NCI-H774 (cell line): ENCODE measurements at regions not wholly inside any gene's neighbourhood (a gene's known extent, or its start where the extent isn't known, plus 50 kb on each side); places are given as distances from the start of the nearest gene placed in this dataset.
A peak's percentile ranks its signal among the peaks of the same experiment; 100 is the strongest.
"Not testable (repeated sequence)": the region's sequence is repeated elsewhere in the genome, so short reads cannot be mapped to it uniquely, and the experiment has no call there.

Experiments used
- DNase-seq: peaks from one replicate; lab custom pipeline; 2025; lab: John Stamatoyannopoulos, UW

DNA sequence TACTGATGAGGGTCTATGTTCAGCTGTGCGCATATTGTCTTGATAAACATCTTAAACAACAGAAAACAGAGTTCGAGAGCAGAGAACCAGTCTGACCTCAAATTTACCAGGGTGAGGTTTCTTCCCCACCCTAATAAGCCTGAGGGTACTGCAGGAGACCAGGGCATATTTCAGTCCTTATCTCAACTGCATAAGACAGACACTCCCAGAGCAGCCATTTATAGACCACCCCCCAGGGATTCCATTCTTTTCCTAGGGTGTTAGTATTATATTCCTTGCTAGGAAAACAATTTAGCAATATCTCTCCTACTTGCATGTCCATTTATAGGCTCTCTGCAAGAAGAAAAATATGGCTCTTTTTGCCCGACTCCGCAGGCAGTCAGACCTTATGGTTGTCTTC is 89.5 kb upstream of the POMZP3 start:
- not testable (repeated sequence) for DNase-seq

DNA sequence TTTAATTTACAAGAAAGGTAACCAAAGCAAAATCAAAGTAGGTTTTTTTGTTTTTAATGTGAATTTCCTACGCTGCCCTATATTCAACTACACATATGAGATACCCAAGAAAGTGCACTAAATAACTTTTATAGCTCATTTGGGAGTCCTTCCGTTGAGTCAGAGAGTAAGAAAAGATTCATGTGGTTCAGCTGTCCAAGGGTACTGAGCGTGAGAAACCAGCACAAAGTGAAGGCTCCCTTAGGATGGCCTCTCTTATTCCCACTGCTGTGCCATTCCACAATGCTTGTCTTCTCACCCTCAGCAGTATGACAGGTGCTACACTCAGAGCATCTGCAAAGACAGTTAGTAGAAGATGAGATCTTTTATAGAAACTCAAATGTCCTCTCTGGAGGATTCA is 85.8 kb upstream of the POMZP3 start:
- not testable (repeated sequence) for DNase-seq

DNA sequence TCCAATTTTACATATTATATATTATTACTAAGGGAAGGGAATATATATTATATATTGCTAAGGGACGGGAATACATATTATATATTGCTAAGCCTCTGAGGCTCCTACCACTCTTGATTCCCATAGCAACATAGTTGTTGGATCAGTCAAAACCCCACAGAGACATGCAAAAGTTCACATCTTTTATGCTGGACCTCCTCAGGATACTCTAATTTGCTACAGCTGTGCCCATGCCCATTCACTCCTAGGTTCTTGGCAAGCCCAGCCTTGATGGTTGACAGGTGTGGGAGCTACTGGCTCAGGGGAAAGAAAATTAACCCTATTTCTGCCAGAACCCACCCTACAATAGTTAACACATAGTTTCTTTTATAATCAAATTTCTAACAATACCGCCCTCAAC is 84.6 kb upstream of the POMZP3 start:
- peak; percentile 6 for DNase-seq

DNA sequence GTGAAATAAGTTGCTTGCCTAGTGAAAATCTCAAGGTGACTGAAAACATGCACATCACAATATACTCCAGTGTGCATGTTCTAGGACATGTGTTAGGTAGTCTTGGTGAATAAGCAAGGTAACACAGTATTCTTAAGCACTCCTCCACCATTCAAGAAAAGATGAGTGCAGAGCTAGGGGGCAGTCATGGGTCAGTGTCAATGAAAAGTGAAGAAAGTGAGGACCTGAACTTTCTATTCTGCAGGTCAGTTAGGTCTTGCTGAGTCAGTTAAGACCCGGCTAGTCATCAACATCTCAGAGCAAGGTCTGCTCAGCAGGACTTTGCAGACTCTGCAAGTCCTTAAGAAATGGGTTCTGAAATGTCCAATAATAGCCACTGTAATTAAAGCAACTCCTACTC is 82.6 kb upstream of the POMZP3 start:
- DNase-seq = not testable (repeated sequence)

DNA sequence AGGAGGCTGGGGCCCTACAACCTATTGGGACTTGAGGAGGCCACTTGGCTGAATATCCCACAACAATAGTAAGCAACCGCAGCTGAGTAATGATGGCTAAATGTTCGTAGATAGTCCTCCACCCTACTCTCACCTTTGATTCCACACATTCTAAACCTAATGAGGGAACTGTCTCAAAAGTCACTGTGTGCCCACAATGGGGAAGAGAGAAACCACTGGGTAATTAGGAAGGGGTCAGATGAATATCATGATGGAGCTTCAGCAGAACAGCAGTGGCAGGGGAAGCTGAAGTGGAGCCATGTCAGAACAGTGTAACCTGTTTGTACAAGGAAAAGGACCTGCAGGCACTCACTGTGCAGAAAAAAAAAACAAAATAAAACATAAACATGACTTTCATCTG is 81.4 kb upstream of the POMZP3 start:
- not testable (repeated sequence) for DNase-seq

DNA sequence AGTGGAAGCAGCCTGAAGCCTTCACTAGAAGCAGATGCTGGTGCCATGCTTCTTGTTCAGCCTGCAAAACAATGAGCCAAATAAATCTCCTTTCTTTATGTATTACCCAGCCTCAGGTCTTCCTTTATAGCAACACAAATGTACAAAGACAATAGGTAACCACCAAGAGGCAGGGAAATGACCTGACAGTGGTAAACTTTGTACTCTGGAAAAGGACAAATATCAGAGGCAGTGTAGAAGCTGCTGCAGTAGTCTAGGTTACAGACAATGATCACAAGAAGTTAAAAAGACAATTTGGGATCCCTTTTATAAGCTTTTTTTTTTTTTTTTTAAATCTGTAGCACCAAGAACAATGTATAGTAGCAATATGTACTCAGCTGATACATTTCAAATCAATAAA is 76.7 kb upstream of the POMZP3 start:
- DNase-seq = not testable (repeated sequence)

DNA sequence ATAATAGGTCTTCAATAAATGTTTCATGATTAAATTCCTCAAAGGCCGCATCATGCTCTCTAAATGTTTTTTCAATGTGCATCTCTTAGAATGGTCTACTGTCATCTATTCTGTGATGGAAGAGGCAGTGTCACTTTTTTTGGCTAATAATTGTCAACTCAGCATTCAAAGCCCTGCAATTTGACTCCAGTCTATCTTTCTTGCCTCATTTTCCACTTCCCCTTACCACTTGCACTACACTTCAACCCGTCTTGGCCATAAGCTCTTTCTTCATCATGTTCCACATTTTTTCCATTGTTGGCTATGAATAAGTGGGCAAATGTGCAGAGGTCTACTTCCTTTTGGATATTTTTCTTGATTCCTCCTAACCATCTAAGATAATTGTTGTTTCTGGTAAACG is 59.2 kb upstream of the POMZP3 start:
- DNase-seq = not testable (repeated sequence)

DNA sequence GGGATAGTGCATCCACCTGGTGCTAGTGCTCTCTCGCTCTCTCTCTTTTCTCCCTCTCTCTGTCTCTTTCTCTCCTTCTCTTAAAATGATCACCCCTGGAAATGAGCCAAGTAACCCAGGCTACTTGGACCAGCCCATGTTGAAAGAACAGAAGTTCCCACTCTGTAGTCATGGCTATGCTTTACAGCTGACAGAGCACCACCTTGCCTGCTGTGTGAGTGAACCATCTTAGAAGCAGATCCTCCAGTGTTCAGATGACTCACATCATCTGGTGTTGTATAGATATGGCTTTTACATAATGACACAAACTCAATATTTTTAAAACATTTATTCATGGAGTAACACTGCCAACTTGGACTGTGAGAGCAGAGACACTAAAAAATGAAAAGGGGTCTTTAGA is 57.7 kb upstream of the POMZP3 start:
- DNase-seq = not testable (repeated sequence)

DNA sequence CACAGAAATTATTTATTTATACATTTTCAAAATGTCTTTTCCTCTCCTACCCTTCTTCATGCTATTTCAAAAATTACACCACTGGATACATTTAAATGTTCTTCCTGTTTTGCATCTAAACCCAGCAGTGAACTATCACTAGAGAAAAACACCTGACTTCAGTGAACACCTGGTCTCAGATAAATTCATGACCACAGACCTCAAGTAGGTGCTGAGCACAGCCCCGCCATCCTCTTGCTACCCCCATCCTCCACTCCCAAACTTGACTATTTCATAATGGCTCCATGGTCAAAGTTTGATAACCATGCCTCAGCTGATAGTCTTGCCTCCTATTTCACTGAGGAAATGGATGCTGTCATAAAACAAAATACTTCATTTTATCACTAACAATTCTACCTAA is 56.6 kb upstream of the POMZP3 start:
- DNase-seq = not testable (repeated sequence)

DNA sequence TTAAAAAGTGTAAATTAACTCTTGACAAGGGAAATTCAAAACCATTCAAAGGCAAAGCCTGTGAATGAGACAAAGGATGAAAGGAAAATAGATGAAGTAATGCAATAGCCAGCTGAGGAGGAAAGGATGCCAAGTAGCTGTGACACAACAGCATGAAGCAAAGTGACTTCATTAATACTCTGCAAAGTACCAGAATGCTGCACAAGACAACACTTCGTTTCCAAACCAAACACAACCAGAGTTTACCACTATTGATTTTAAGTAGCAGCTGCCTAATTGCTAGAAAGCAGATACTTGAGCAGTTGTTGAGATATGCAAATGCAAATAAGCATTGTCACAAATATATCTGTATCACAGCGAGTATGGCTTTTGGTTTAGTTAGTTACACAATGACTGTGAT is 54.7 kb upstream of the POMZP3 start:
- peak; percentile 79 for DNase-seq

DNA sequence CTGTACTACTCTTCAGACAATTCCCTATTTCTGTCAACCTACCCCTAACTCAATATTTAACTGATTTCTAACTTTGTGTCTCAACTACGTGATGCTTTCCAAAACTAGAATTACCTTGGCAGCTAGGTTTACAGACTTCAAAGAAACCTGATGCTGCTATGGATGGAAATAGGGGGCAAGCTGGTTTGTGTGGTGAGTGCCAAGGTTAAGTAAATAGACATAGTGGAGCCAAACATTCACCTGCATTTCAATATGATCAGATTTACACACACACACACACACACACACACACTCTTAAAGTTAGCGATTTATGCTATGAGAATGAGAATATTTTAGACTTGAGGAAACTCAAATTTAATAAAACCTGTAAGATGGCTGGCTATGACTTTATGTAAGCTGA is 52.1 kb upstream of the POMZP3 start:
- not testable (repeated sequence) for DNase-seq

DNA sequence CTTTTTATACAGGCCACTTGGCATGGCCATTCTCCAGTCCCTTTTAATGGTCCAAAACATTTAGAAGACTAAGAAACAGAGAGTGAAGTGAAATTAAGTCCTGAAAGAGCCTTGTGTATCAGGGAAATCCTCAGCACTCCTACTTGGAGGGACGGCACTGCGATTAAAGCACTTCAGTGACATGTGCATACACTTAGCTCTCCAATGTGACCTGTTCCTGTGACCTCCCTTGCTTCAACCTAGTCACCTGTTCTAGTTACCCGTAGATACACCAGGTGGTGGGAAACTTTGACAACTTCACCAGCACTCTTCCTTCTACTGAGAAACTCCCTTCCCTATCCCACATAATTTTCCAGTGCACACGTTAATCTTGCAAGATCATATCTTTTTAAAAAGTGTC is 51.4 kb upstream of the POMZP3 start:
- DNase-seq = not testable (repeated sequence)

DNA sequence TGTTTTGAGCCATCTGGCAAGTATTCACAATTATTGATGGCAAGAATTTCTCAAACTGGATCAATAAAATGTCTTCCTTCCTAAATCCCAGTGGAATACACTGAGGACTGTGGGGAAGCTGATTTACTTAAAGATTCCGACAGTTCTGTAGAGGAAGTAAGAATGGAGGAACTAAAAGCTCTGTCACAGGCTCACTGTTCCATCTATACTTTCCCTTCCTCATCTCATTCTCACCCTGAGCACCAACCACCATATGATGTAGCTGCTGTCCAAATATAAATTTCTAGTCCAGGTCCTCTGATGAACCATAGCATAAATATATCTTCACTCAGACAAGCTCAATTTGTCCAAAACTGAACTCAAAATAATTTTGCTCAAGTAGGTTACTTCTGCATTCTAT is 49.8 kb upstream of the POMZP3 start:
- not testable (repeated sequence) for DNase-seq
